ENCODE measurements at regions not wholly inside any gene's neighbourhood (a gene's known extent, or its start where the extent isn't known, plus 50 kb on each side); places are given as distances from the start of the nearest gene placed in this dataset.

- no peak overlapping the region for H3K4me3 ChIP-seq (ENCODE audit: control insufficient read depth, low read depth, low read length)
- DNase-seq (ENCODE audit: low read depth), result no peak
- TF ChIP-seq, protein P1, sequence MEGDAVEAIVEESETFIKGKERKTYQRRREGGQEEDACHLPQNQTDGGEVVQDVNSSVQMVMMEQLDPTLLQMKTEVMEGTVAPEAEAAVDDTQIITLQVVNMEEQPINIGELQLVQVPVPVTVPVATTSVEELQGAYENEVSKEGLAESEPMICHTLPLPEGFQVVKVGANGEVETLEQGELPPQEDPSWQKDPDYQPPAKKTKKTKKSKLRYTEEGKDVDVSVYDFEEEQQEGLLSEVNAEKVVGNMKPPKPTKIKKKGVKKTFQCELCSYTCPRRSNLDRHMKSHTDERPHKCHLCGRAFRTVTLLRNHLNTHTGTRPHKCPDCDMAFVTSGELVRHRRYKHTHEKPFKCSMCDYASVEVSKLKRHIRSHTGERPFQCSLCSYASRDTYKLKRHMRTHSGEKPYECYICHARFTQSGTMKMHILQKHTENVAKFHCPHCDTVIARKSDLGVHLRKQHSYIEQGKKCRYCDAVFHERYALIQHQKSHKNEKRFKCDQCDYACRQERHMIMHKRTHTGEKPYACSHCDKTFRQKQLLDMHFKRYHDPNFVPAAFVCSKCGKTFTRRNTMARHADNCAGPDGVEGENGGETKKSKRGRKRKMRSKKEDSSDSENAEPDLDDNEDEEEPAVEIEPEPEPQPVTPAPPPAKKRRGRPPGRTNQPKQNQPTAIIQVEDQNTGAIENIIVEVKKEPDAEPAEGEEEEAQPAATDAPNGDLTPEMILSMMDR (conservative IDR thresholded peaks at IDR 0.05; ENCODE audit: control insufficient read depth, insufficient read depth, low read depth, low read length), result no peak
Measured at GRCh38 chr14:47949006-47949405, 273.6 kb upstream of the MDGA2 start.

- no peak for DNase-seq (ENCODE audit: low read depth)
- H3K4me3 ChIP-seq (ENCODE audit: control insufficient read depth, low read depth, low read length), result no peak overlapping the region
- TF ChIP-seq, protein P1 (conservative IDR thresholded peaks at IDR 0.05; ENCODE audit: control insufficient read depth, insufficient read depth, low read depth, low read length), result no peak
Measured at GRCh38 chr14:47935332-47935731, 259.9 kb upstream of the MDGA2 start.

GRCh38 chr14:47929334-47929733, 253.9 kb upstream of the MDGA2 start:
- no peak for DNase-seq (ENCODE audit: low read depth)
- H3K4me3 ChIP-seq (ENCODE audit: control insufficient read depth, low read depth, low read length), result no peak overlapping the region
- TF ChIP-seq, protein P1 (conservative IDR thresholded peaks at IDR 0.05; ENCODE audit: control insufficient read depth, insufficient read depth, low read depth, low read length), result no peak

DNA sequence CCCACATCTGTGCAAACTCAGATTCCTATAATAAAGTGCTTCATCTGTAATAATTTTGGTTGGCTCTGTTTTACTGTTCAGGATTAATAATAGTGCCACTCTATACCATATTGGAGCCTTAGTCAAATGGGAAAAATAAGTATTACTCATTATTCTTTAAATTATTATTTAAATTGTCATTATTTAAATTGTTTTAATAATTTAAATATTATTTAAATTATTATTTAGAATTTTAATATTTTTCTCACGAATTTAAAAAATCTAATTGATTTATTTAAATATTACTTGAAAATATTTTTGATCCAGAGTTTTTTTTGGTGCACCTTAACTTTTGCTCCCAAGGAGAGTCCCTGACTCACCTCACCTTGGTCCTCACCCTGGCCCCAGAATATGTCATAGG, 245.7 kb upstream of the MDGA2 start:
- TF ChIP-seq, protein P1 (conservative IDR thresholded peaks at IDR 0.05; ENCODE audit: control insufficient read depth, insufficient read depth, low read depth, low read length), result no peak
- no peak for DNase-seq (ENCODE audit: low read depth)
- H3K4me3 ChIP-seq (ENCODE audit: control insufficient read depth, low read depth, low read length), result no peak overlapping the region

DNA sequence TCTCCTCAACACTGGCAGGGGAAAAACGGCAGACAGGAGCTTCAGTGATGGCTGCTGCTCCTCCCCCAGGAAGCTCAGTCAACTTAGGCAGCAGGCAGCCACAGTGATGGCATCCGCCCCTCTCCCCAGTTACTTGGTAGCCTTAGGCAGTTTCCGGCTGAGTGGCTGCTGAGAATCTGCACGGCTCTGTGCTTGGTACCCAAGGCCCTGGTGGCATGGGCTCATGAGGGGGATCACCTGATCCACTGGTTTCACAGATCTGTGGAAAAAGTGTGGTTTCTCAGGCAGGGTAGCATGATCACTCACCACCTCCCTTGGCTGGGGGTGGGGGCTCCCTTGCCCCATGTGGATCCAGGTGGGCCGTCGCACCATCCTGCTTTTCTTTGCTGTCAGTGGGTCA, 244.6 kb upstream of the MDGA2 start:
- no peak overlapping the region for H3K4me3 ChIP-seq (ENCODE audit: control insufficient read depth, low read depth, low read length)
- TF ChIP-seq, protein P1 (conservative IDR thresholded peaks at IDR 0.05; ENCODE audit: control insufficient read depth, insufficient read depth, low read depth, low read length), result no peak
- DNase-seq (ENCODE audit: low read depth), result no peak

- no peak for DNase-seq (ENCODE audit: low read depth)
- H3K4me3 ChIP-seq (ENCODE audit: control insufficient read depth, low read depth, low read length), result no peak overlapping the region
- TF ChIP-seq, protein P1 (conservative IDR thresholded peaks at IDR 0.05; ENCODE audit: control insufficient read depth, insufficient read depth, low read depth, low read length), result no peak
Measured at GRCh38 chr14:47919334-47919846, 244.0 kb upstream of the MDGA2 start.
